ENCODE measurements at regions not wholly inside any gene's neighbourhood (a gene's known extent, or its start where the extent isn't known, plus 50 kb on each side); places are given as distances from the start of the nearest gene placed in this dataset.
"Not testable (repeated sequence)": the region's sequence is repeated elsewhere in the genome, so short reads cannot be mapped to it uniquely, and the experiment has no call there.

- peaks cover 0 to 16% of the 10 kb centered on the region in 2 donors for H3K9me3 ChIP-seq
- no peak overlapping the region for H3K4me3 ChIP-seq
- TF ChIP-seq, protein P1, sequence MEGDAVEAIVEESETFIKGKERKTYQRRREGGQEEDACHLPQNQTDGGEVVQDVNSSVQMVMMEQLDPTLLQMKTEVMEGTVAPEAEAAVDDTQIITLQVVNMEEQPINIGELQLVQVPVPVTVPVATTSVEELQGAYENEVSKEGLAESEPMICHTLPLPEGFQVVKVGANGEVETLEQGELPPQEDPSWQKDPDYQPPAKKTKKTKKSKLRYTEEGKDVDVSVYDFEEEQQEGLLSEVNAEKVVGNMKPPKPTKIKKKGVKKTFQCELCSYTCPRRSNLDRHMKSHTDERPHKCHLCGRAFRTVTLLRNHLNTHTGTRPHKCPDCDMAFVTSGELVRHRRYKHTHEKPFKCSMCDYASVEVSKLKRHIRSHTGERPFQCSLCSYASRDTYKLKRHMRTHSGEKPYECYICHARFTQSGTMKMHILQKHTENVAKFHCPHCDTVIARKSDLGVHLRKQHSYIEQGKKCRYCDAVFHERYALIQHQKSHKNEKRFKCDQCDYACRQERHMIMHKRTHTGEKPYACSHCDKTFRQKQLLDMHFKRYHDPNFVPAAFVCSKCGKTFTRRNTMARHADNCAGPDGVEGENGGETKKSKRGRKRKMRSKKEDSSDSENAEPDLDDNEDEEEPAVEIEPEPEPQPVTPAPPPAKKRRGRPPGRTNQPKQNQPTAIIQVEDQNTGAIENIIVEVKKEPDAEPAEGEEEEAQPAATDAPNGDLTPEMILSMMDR (IDR thresholded peaks at IDR 0.05): no peak
- intact Hi-C loops (cut with DNase I): no loop called here
- H3K4me1 ChIP-seq: no peaks in the 10 kb centered on the region
- no peaks in the 10 kb centered on the region for H3K36me3 ChIP-seq
- no peak for DNase-seq (ENCODE audit: low spot score in 2 of 2)
- H3K27ac ChIP-seq: no peak overlapping the region
- no peaks in the 10 kb centered on the region for H3K27me3 ChIP-seq
Measured at GRCh38 chr4:15171725-15172124, 169.4 kb downstream of the CPEB2 start.

DNA sequence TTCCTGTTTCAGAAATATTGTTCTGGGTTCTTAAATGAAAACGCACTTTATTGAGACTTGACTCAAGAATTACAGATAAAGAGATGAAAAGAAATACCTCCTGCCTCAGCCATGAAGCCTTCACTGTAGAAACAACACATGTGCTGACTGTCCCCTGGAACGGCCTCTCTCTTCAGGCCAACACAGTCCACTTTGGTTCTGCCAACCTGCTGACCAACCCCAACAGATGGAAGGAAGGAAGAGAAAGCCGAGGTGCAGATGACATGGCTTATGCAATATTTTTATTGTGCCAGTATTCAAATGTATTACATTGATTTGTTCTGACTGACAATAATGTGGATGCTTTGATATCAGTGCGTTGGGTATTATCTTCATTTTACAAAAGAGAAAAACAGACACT is 171.0 kb downstream of the CPEB2 start:
- no peak for DNase-seq (ENCODE audit: low spot score in 2 of 2)
- Histone ChIP-seq H3K27ac (no peak overlapping the region), H3K9me3 (peaks cover 0 to 16% of the 10 kb centered on the region in 2 donors), H3K27me3 (no peaks in the 10 kb centered on the region), H3K36me3 (no peaks in the 10 kb centered on the region), H3K4me1 (no peaks in the 10 kb centered on the region), H3K4me3 (no peak overlapping the region)
- TF ChIP-seq, protein P1 (IDR thresholded peaks at IDR 0.05): no peak
- intact Hi-C loops (cut with DNase I): no loop called here

- H3K27ac ChIP-seq; intact Hi-C loops (cut with DNase I); H3K36me3 ChIP-seq; H3K4me3 ChIP-seq; H3K27me3 ChIP-seq; DNase-seq (ENCODE audit: low spot score in 2 of 2); H3K4me1 ChIP-seq: not testable (repeated sequence)
- H3K9me3 ChIP-seq: peaks cover 0 to 16% of the 10 kb centered on the region in 2 donors
Measured at GRCh38 chr4:15174168-15174567, 171.9 kb downstream of the CPEB2 start.

DNA sequence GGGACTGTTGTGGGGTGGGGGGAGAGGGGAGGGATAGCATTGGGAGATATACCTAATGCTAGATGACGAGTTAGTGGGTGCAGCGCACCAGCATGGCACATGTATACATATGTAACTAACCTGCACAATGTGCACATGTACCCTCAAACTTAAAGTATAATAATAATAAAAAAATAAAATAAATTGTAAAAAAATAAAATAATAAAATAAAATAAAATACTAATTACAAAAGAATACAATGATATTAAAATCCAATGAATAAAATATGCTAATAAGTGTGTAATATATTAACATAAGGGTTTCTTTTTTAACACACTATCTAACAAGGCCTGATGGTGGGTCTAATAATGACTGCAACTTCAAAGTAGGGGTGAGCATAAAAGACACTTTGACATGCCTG is 177.6 kb downstream of the CPEB2 start:
- H3K4me1 ChIP-seq; DNase-seq (ENCODE audit: low spot score in 2 of 2); H3K36me3 ChIP-seq; H3K27me3 ChIP-seq; H3K27ac ChIP-seq; intact Hi-C loops (cut with DNase I); H3K4me3 ChIP-seq; H3K9me3 ChIP-seq: not testable (repeated sequence)

GRCh38 chr4:15182600-15183220 is 180.4 kb downstream of the CPEB2 start:
- intact Hi-C loops (cut with DNase I): no loop called here

GRCh38 chr4:15186149-15186548 is 183.9 kb downstream of the CPEB2 start:
- intact Hi-C loops (cut with DNase I): no loop called here
- H3K27ac ChIP-seq: no peak overlapping the region

More at GRCh38 chr4:15182600-15183220, 180.4 kb downstream of the CPEB2 start:
- Histone ChIP-seq H3K4me3 (no peak overlapping the region), H3K4me1 (no peaks in the 10 kb centered on the region), H3K9me3 (no peaks in the 10 kb centered on the region), H3K36me3 (no peaks in the 10 kb centered on the region), H3K27ac (no peak overlapping the region), H3K27me3 (no peaks in the 10 kb centered on the region)
- TF ChIP-seq, protein P1 (IDR thresholded peaks at IDR 0.05): no peak
- DNase-seq (ENCODE audit: low spot score in 2 of 2): no peak

More at GRCh38 chr4:15186149-15186548, 183.9 kb downstream of the CPEB2 start:
- H3K36me3 ChIP-seq: no peaks in the 10 kb centered on the region
- H3K9me3 ChIP-seq: no peaks in the 10 kb centered on the region
- TF ChIP-seq, protein P1 (IDR thresholded peaks at IDR 0.05): no peak
- no peak overlapping the region for H3K4me3 ChIP-seq
- DNase-seq (ENCODE audit: low spot score in 2 of 2): no peak
- no peaks in the 10 kb centered on the region for H3K27me3 ChIP-seq
- H3K4me1 ChIP-seq: no peaks in the 10 kb centered on the region

Data from ascending aorta (tissue), 2 donors.